ENCODE measurements at regions not wholly inside any gene's neighbourhood (a gene's known extent, or its start where the extent isn't known, plus 50 kb on each side); places are given as distances from the start of the nearest gene placed in this dataset.

- H3K9me3 Mint-ChIP-seq (ENCODE audit: insufficient read depth), result no peaks in the 10 kb centered on the region
- H3K4me1 Mint-ChIP-seq, result peaks cover 4% of the 10 kb centered on the region
- no peak overlapping the region for H3K9ac ChIP-seq (ENCODE audit: low read length)
- ChIA-PET CTCF (interaction anchor here (0.8 to 1.4 kb wide), 4 partner anchors 23 to 135 kb away, joined by 3 read pairs; no protein-coding TSS in a partner anchor), POLR2A (no interaction called here)
- H2AFZ ChIP-seq (ENCODE audit: insufficient read depth, low read depth, low read length, poor library complexity, severe bottlenecking), result no peak overlapping the region
- ATAC-seq (ENCODE audit: low read depth) (no peak), DNase-seq (no peak)
- no peak overlapping the region for H3K27ac ChIP-seq (ENCODE audit: low read length in 2 of 2)
- no peak overlapping the region for H3K4me2 ChIP-seq (replicated peaks; ENCODE audit: low read depth, low read length, poor library complexity, severe bottlenecking)
- WGBS (ENCODE audit: insufficient coverage), result 73% methylated on average over 1 of the region's 6 CpGs
- H3K9me3 ChIP-seq (ENCODE audit: control extremely low read depth in 1 of 3, control insufficient read depth in 2 of 3, insufficient read depth in 1 of 3, low read length in 2 of 3), result peaks cover 0 to 1% (median 0%) of the 10 kb centered on the region in 3 donors
- H3K79me2 ChIP-seq (ENCODE audit: control insufficient read depth, insufficient read depth, low read length), result no peaks in the 10 kb centered on the region
- no peaks in the 10 kb centered on the region for H3K27me3 ChIP-seq (replicated peaks in 1 of 4; ENCODE audit: control extremely low read depth in 1 of 4, control insufficient read depth in 3 of 4, insufficient read depth in 4 of 4, low read length in 3 of 4)
- H4K20me1 ChIP-seq (ENCODE audit: control insufficient read depth, insufficient read depth, low read length, poor library complexity, severe bottlenecking), result no peaks in the 10 kb centered on the region
- peaks cover 38% of the 10 kb centered on the region for H3K27me3 Mint-ChIP-seq
- TF ChIP-seq, protein P1, sequence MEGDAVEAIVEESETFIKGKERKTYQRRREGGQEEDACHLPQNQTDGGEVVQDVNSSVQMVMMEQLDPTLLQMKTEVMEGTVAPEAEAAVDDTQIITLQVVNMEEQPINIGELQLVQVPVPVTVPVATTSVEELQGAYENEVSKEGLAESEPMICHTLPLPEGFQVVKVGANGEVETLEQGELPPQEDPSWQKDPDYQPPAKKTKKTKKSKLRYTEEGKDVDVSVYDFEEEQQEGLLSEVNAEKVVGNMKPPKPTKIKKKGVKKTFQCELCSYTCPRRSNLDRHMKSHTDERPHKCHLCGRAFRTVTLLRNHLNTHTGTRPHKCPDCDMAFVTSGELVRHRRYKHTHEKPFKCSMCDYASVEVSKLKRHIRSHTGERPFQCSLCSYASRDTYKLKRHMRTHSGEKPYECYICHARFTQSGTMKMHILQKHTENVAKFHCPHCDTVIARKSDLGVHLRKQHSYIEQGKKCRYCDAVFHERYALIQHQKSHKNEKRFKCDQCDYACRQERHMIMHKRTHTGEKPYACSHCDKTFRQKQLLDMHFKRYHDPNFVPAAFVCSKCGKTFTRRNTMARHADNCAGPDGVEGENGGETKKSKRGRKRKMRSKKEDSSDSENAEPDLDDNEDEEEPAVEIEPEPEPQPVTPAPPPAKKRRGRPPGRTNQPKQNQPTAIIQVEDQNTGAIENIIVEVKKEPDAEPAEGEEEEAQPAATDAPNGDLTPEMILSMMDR (IDR thresholded peaks at IDR 0.05), result no peak
- TF ChIP-seq EZH2 (IDR thresholded peaks at IDR 0.05; ENCODE audit: borderline replicate concordance, insufficient read depth, low read depth, low read length, poor library complexity, severe bottlenecking), result no peak
- H3K4me1 ChIP-seq (ENCODE audit: control insufficient read depth in 2 of 2, insufficient read depth in 2 of 2, low read length in 2 of 2), result no peaks in the 10 kb centered on the region
- H3K4me3 ChIP-seq (ENCODE audit: control extremely low read depth in 1 of 5, extremely low read depth in 1 of 5, insufficient read depth in 1 of 5, low read depth in 2 of 5, low read length in 4 of 5), result no peak overlapping the region
- H3K27ac Mint-ChIP-seq, result no peak overlapping the region
- intact Hi-C loops (cut with micrococcal nuclease), result no loop called here
- no peak overlapping the region for H3K4me3 Mint-ChIP-seq
- H3K36me3 ChIP-seq (replicated peaks in 1 of 2; ENCODE audit: control extremely low read depth in 1 of 2, control insufficient read depth in 1 of 2, extremely low read depth in 1 of 2, insufficient read depth in 2 of 2, low read length in 1 of 2), result no peaks in the 10 kb centered on the region
Observed at GRCh38 chr1:203402629-203403337, 51.9 kb upstream of the FMOD start.

GRCh38 chr1:203403586-203403985 lies 52.7 kb upstream of the FMOD start:
- H3K27ac Mint-ChIP-seq, result no peak overlapping the region

More at GRCh38 chr1:203403586-203403985, 52.7 kb upstream of the FMOD start:
- Histone ChIP-seq H3K4me3 (ENCODE audit: control extremely low read depth in 1 of 5, extremely low read depth in 1 of 5, insufficient read depth in 1 of 5, low read depth in 2 of 5, low read length in 4 of 5) (no peak overlapping the region), H3K79me2 (ENCODE audit: control insufficient read depth, insufficient read depth, low read length) (no peaks in the 10 kb centered on the region), H3K27me3 (replicated peaks in 1 of 4; ENCODE audit: control extremely low read depth in 1 of 4, control insufficient read depth in 3 of 4, insufficient read depth in 4 of 4, low read length in 3 of 4) (no peaks in the 10 kb centered on the region), H3K4me2 (replicated peaks; ENCODE audit: low read depth, low read length, poor library complexity, severe bottlenecking) (no peak overlapping the region), H3K9me3 (ENCODE audit: control extremely low read depth in 1 of 3, control insufficient read depth in 2 of 3, insufficient read depth in 1 of 3, low read length in 2 of 3) (peaks cover 0 to 3% (median 1%) of the 10 kb centered on the region in 3 donors), H4K20me1 (ENCODE audit: control insufficient read depth, insufficient read depth, low read length, poor library complexity, severe bottlenecking) (no peaks in the 10 kb centered on the region), H3K27ac (ENCODE audit: low read length in 2 of 2) (no peak overlapping the region), H3K9ac (ENCODE audit: low read length) (no peak overlapping the region), H3K36me3 (replicated peaks in 1 of 2; ENCODE audit: control extremely low read depth in 1 of 2, control insufficient read depth in 1 of 2, extremely low read depth in 1 of 2, insufficient read depth in 2 of 2, low read length in 1 of 2) (no peaks in the 10 kb centered on the region), H3K4me1 (ENCODE audit: control insufficient read depth in 2 of 2, insufficient read depth in 2 of 2, low read length in 2 of 2) (peaks cover 0 to 3% of the 10 kb centered on the region in 2 donors), H2AFZ (ENCODE audit: insufficient read depth, low read depth, low read length, poor library complexity, severe bottlenecking) (no peak overlapping the region)
- Mint-ChIP-seq H3K4me3 (no peak overlapping the region), H3K4me1 (peaks cover 4% of the 10 kb centered on the region), H3K9me3 (ENCODE audit: insufficient read depth) (no peaks in the 10 kb centered on the region), H3K27me3 (peaks cover 33% of the 10 kb centered on the region)
- intact Hi-C loops (cut with micrococcal nuclease), result no loop called here
- ATAC-seq (ENCODE audit: low read depth), result no peak
- DNase-seq, result no peak
- POLR2A ChIA-PET, result no interaction called here
- no peak for TF ChIP-seq EZH2 (IDR thresholded peaks at IDR 0.05; ENCODE audit: borderline replicate concordance, insufficient read depth, low read depth, low read length, poor library complexity, severe bottlenecking)
- TF ChIP-seq, protein P1 (IDR thresholded peaks at IDR 0.05), result no peak
- 93% methylated on average over 3 of the region's 5 CpGs for WGBS (ENCODE audit: insufficient coverage)
- CTCF ChIA-PET, result interaction anchor here (1.4 kb wide), 1 partner anchor 61 kb away, joined by 3 read pairs; no protein-coding TSS in a partner anchor

All from B cell (primary cell).